NCI-H524 (cell line): ENCODE measurements at regions not wholly inside any gene's neighbourhood (a gene's known extent, or its start where the extent isn't known, plus 50 kb on each side); places are given as distances from the start of the nearest gene placed in this dataset.
A peak's percentile ranks its signal among the peaks of the same experiment; 100 is the strongest.
"Not testable (repeated sequence)": the region's sequence is repeated elsewhere in the genome, so short reads cannot be mapped to it uniquely, and the experiment has no call there.

ENCODE experiments used
- DNase-seq, 2 experiments: peaks; one replicate each; lab custom pipeline; 2025; lab: John Stamatoyannopoulos, UW

DNA sequence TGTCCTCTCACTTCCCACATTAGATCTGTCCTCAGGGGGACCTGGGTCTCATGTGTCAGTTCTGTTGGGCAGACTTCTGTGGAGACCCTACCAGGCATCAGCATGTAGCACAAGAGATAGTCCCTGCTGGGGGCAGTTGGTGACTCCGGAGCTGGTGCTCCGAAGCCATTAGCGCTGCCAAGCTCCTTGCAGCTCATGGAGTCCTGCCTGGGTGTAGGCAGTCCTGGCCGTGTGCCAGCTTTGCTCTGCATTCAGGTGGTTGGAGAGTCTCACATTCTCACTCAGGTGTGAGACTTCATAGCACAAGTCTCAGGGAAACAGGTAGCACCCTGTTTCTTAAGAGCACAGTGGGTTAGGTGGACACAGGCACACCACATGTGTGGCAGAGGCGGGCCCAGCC lies 202.3 kb downstream of the LIPI start:
- not testable (repeated sequence) for DNase-seq

DNA sequence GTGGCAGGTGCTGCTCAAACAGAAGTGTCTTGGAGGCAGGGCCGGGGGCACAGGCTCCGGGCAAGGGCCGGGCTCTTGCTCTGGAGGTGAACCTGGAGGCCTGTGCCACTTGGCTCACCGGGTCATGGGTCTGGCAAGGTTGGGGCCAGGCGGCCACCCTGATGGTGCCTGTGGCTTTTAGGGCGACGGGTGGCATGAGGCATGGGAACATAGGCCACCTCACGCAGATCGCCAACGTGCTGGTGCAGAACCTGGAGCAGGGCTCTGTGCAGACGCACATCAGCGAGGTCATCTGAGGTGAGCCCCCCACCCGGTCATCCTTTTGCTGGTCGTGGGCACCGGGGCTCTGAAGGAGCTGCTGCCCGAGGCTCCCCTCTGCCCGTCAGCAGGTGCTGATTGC lies 202.7 kb downstream of the LIPI start:
- not testable (repeated sequence) for DNase-seq

GRCh38 chr21:14006144-14006543 lies 204.6 kb downstream of the LIPI start:
- DNase-seq = not testable (repeated sequence)

GRCh38 chr21:13986996-13987958 lies 223.5 kb downstream of the LIPI start:
- not testable (repeated sequence) for DNase-seq

DNA sequence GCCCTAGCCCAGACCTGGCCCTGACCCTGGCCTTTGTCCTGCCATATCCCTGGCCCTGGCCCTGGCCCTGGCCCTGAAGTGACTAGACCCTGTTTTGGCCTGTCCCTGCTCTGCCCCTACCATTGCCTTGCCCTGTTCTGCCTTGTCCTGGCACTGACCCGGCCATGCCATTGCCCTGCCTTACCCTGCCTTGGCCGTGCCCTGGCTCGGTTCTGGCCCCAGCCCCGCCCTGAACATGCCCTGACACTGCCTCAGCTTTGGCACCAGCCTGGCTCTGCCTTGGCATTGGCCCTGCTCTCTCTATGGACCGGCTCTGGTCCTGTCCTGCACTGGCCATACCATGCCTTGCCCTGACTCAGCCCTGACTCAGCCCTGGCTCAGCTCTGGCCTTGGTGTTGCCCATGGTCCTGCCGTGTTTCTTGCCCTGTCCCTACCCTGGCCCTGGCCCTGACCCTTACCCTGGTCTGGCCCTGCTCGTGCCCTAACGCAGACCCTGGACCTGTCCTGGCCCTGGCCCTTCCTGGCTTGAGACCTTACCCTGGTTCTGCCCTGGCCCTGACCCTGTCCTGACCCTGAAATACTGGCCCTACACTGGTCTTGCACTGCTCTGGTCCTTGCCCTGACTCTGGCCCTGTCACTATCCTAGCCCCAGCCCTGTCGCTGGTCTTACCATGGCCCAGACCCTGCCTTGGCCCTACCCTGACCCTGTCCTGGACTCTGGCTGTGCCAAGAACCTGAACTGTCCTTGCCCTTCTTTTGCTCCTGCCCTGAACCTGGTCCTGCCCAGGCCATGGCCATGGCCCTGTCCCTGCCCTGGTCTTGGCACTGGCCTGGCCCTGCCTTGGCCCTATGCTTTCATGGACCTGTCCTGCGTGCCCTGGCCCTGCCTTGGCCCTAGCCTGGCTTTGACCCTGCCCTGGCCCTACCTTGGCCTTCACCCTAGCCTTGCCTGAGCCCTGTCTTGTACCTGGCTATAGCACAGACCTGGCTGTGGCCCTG lies 224.6 kb downstream of the LIPI start:
- DNase-seq = not testable (repeated sequence)

- DNase-seq = not testable (repeated sequence)
These were observed 225.5 kb downstream of the LIPI start for GRCh38 chr21:13985137-13985864.

GRCh38 chr21:13984728-13985127 lies 226.0 kb downstream of the LIPI start:
- DNase-seq = not testable (repeated sequence)

DNA sequence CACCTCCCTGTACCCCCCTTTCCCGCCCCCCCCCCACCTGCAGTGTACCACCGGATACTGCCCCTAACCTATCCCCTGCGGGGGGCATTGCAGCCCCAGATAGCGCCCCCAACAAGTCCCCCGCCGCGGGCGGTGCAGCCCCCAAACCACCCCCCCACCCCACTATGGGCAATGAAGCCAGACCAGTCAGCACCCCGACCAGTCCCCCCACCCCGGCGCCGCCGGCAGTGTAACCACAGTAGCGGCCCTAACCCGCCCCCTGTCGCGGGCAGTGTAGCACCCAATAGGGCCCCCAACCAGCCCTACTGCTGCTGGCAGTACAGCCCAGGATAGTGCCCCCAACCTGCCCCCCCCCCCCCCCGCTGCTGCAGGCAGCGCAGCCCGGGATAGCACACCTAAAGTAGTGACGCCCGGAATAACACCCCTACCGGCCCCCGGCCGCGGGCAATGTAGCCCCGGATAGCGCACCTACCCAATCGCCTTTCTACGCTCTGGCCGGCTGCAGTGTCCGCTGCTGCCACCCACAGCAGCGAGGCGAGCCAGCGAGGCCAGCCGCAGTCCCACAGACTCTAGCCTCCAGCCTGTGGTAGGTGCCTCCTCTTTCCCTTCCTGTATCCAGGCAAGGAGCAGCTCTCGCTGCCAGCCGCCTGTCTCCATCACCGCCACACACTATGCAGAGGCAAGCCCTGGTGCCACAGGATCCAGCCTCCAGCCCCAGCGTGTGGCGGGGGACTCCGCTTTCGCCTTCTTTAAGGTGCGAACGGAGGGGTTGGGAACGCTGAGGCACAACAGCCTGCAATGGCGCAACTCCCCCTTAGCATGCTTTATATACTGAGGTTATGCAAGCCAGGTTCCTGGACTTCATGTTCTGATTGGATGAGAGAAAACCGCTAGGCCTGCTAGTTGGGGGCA lies 229.3 kb downstream of the LIPI start:
- DNase-seq = not testable (repeated sequence)

GRCh38 chr21:13980115-13980662 lies 230.6 kb downstream of the LIPI start:
- DNase-seq = peak; percentile 90 to 93

DNA sequence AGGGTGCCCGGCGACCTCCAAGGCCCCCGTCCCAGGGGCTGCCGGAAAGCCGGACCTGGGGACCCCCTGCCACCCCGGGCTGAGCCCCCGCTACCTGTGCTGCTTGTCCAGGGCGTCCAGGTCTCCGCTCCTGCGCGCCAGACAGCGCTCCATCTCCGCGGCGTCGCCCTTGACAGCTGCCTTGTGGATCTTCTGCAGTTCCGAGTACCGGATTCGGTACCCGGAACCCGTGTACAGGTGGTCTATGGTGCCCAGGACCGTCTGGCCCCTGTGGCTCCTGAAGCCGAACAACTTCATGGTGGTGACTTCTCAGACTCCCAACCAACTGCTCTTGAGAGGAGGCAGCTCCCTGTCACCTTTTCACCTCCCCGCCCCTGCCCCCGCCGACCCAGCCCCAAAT lies 231.1 kb downstream of the LIPI start:
- peak in 1 of 2 experiments; percentile 53 for DNase-seq

DNA sequence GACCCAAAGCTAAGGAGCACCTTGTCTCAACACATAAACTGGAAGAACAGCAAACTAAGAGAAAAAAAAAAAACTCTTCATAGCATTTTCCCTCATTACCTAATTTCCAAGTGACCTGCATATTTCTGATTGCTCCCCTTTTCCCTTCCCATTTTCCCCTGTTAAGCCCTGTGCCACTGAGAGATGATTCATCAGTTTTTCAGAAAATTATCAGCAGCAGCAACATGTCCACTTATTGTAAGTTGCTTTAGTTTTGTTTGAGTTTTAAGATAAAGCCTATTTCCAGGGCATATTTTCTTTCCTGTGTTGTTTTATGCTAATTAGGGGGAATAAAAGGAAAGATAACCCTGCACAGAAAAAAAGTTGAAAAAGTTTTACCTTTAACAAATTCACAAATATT lies 236.2 kb downstream of the LIPI start:
- not testable (repeated sequence) for DNase-seq

DNA sequence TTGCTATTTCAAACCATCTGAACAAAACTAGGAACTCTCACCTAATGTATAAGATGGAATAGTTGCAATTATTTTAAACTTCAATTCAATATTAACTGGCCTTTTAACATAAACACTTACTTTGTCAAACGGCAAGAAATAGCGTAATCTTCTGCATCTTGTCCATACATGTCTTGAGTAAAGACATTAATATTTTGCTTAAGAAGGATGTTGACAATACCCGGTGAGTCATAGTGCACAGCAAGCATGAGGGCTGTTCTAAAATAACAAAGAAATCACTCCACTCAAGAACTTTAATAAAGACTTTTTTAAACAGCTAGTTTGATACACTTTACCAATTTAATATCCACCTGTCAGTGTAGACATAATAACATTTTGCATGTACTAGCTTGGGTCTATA lies 240.9 kb downstream of the LIPI start:
- not testable (repeated sequence) for DNase-seq

GRCh38 chr21:13969002-13969401 lies 241.8 kb downstream of the LIPI start:
- not testable (repeated sequence) for DNase-seq

DNA sequence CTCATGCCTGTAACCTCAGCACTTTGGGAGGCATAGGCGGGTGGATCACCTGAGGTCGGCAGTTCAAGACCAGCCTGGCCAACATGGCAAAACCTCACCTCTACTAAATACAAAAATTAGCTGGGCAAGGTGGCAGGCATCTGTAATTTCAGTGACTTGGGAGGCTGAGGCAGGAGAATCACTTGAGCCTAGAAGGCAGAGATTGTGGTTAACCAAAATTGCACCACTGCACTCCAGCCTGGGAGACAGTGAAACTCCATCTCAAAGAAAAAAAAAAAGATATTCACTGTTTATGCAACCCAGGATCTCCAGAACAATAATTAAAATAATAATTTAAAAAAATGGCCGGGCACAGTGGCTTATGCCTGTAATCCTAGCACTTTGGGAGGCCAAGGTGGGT lies 247.5 kb downstream of the LIPI start:
- not testable (repeated sequence) for DNase-seq

DNA sequence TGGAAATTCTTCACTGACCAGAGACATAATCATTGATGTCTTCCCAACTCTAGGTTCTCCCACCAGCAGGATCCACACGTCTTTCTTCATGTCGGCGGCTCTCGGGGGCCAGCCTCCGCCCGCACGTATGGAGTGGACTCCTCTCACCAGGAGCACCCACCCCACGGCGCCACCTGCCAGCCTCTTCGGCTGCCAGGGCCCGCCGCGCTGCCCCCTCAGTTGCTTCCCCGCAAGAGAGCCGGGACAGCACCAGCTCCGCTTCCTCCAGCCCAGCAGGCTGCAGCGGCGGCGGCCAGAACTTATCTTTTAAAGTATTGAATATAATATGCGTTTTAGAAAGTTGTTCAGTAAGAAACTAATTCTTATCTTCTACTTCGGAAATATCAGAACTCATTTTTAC lies 273.5 kb downstream of the LIPI start:
- no peak for DNase-seq

DNA sequence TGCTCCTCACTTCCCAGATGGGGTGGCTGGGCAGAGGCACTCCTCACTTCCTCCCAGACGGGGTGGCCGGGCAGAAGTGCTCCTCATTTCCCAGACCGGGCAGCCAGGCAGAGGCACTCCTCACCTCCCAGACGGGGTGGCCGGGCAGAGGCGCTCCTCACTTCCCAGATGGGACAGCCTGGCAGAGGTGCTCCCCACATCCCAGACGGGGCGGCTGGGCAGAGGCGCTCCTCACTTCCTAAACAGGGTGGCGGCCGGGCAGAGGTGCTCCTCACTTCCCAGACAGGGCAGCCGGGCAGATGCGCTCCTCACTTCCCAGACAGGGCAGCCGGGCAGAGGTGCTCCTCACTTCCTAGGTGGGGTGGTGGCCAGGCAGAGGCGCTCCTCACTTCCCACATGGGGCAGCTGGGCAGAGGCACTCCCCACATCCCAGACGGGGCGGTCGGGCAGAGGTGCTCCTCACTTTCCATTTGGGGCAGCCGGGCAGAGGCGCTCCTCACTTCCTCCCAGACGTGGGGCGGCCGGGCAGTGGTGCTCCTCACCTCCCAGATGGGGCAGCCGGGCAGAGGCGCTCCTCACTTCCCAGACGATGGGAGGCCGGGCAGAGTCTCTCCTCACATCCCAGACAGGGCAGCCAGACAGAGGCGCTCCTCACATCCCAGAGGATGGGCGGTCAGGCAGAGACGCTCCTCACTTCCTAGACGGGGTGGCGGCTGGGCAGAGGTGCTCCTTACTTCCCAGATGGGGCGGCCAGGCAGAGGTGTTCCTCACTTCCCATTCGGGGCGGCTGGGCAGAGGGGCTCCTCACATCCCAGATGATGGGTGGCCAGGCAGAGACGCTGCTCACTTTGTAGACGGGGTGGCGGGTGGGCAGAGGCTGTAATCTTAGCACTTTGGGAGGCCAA lies 274.5 kb downstream of the LIPI start:
- not testable (repeated sequence) for DNase-seq

DNA sequence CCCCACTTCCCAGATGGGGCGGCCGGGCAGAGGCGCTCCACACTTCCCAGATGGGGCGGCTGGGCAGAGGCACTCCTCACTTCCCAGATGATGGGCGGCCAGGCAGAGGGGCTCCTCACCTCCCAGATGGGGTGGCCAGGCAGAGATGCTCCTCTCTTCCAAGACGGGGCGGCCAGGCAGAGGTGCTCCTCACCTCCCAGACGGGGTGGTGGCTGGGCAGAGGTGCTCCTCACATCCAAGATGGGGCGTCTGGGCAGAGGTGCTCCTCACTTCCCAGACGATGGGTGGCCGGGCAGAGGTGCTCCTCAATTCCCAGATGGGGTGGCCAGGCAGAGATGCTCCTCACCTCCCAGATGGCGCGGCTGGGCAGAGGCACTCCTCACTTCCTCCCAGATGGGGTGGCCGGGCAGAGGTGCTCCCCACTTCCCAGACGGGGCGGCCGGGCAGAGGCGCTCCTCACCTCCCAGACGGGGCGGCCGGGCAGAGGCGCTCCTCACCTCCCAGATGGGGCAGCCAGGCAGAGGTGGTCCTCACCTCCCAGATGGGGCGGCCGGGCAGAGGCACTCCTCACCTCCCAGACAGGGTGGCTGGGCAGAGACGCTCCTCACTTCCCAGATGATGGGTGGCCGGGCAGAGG lies 275.2 kb downstream of the LIPI start:
- DNase-seq = not testable (repeated sequence)

GRCh38 chr21:13934887-13935342 lies 275.8 kb downstream of the LIPI start:
- DNase-seq = not testable (repeated sequence)
